ENCODE measurements at regions not wholly inside any gene's neighbourhood (a gene's known extent, or its start where the extent isn't known, plus 50 kb on each side); places are given as distances from the start of the nearest gene placed in this dataset.

DNA sequence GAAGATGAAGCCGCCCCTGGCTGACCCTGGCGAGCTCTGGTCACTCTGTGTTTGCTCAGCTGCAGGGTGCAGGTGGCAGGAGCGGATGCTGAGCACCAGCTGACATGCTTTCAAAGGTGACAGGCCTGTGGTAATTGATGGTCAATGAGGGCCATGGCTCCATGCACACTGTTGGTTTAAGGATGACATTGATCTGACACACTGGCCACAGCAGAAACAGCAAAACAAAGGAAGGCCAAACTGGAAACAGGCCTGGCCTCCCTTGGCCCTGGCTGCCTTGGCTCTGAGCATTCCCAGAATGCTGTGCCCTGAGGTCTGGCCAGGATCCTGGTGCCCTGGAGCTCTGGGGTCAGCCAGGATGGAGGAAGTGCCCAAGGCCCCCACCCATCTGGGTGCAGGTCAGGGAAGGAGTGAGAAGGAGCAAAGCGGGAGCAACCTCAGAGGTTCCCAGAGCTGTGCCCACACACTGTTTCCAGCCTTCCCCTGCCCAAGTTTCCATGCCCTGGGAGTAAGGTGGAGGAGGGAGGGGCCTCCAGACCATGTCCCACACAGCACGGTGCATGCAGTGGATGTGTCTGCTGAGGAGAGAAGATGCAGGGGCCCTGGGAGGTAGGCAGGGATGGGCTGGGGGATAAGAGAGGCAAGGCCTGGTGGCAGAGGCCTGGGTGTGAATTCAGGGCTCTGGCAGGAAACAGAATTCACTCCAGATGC, 302.2 kb downstream of the RPS24 start:
- TF ChIP-seq POLR2A (IDR thresholded peaks at IDR 0.05) = no peak
- TF ChIP-seq, protein P1, sequence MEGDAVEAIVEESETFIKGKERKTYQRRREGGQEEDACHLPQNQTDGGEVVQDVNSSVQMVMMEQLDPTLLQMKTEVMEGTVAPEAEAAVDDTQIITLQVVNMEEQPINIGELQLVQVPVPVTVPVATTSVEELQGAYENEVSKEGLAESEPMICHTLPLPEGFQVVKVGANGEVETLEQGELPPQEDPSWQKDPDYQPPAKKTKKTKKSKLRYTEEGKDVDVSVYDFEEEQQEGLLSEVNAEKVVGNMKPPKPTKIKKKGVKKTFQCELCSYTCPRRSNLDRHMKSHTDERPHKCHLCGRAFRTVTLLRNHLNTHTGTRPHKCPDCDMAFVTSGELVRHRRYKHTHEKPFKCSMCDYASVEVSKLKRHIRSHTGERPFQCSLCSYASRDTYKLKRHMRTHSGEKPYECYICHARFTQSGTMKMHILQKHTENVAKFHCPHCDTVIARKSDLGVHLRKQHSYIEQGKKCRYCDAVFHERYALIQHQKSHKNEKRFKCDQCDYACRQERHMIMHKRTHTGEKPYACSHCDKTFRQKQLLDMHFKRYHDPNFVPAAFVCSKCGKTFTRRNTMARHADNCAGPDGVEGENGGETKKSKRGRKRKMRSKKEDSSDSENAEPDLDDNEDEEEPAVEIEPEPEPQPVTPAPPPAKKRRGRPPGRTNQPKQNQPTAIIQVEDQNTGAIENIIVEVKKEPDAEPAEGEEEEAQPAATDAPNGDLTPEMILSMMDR (IDR thresholded peaks at IDR 0.05) = no peak

All from right lobe of liver (tissue), 4 donors.